Tibial nerve (tissue), 4 donors: ENCODE measurements at regions not wholly inside any gene's neighbourhood (a gene's known extent, or its start where the extent isn't known, plus 50 kb on each side); places are given as distances from the start of the nearest gene placed in this dataset.

ENCODE experiments used
- DNase-seq, 2 donors: peaks; one replicate each; pipeline ENCODE4 v3.0.0-alpha.2; 2019; ENCODE audit warnings: low spot score in 2 of 2
- H3K27ac ChIP-seq, 4 donors: fragments of 200-600 bp; sonication (generic) in 3 of 4; one replicate each; pipeline ENCODE4 v1.5.1; 2017 to 2019; ENCODE audit warnings: mild to moderate bottlenecking in 1 of 4
- H3K27me3 ChIP-seq, 2 donors: fragments of 200-600 bp; sonication (generic) in 1 of 2; one replicate each; pipeline versions ENCODE4 v1.5.1 to v1.6.0; 2017 to 2019
- H3K36me3 ChIP-seq, 3 donors: fragments of 200-600 bp; sonication (generic); one replicate each; pipeline ENCODE4 v1.5.1; 2018 to 2019
- H3K4me1 ChIP-seq, 4 donors: fragments of 200-600 bp; sonication (generic) in 3 of 4; one replicate each; pipeline ENCODE4 v1.5.1; 2017 to 2019
- H3K4me3 ChIP-seq, 4 donors: fragments of 200-600 bp; sonication (generic) in 3 of 4; one replicate each; pipeline ENCODE4 v1.5.1; 2017 to 2019; ENCODE audit warnings: mild to moderate bottlenecking in 1 of 4, moderate library complexity in 1 of 4
- H3K9me3 ChIP-seq, 4 donors: fragments of 200-600 bp; sonication (generic) in 3 of 4; one replicate each; pipeline ENCODE4 v1.5.1; 2017 to 2019
- EP300 ChIP-seq, 2 donors: sonication (generic); formaldehyde crosslinking; IDR thresholded peaks; one replicate each; pipeline ENCODE4 v1.6.1; 2017; ENCODE audit warnings: antibody characterized with exemption in 2 of 2, mild to moderate bottlenecking in 1 of 2
- POLR2A ChIP-seq, 2 donors: fragments of 450-650 bp; IDR thresholded peaks; one replicate each; pipeline ENCODE4 v1.6.1; 2017; ENCODE audit warnings: antibody characterized with exemption in 2 of 2, mild to moderate bottlenecking in 2 of 2, moderate library complexity in 2 of 2
- WGBS, 2 donors: methylation state at CpG; one replicate each; pipeline ENCODE4 v1.1.5; 2018; 5-methylcytosine and 5-hydroxymethylcytosine counted together
- TF ChIP-seq, protein P1 (sequence below), 5 experiments: fragments of 200-600 bp in 3 of 5; fragments of 450-650 bp in 2 of 5; sonication (generic) in 3 of 5; IDR thresholded peaks; one replicate each; pipeline ENCODE4 v1.5.1; 2016 to 2019; ENCODE audit warnings: antibody characterized with exemption in 5 of 5, mild to moderate bottlenecking in 3 of 5, moderate library complexity in 2 of 5

DNA sequence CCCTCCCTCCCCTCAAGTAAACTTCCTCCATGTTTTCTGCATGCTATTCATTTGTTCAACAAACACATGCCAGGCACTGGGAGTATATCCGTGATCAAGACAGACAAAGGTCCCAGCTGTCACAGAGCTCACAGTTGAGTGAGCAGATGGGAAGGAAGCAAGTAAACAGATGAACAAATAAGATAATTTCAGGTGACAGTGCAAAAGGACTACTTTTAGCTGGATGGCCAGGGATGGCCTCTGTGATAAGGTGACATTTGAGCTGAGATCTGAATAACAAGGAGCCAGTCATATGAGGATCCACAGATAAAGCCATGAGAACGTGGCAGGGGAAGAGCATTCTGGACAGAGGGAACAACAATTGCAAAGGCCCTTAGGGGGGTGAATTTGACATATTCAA, 121.7 kb upstream of the RAD23B start:
- Histone ChIP-seq H3K27ac (no peak overlapping the region), H3K4me3 (no peak overlapping the region), H3K27me3 (no peaks in the 10 kb centered on the region), H3K36me3 (no peaks in the 10 kb centered on the region), H3K4me1 (no peaks in the 10 kb centered on the region), H3K9me3 (no peaks in the 10 kb centered on the region)
- TF ChIP-seq EP300 (IDR thresholded peaks at IDR 0.05) (no peak), POLR2A (IDR thresholded peaks at IDR 0.05) (no peak)
- TF ChIP-seq, protein P1, sequence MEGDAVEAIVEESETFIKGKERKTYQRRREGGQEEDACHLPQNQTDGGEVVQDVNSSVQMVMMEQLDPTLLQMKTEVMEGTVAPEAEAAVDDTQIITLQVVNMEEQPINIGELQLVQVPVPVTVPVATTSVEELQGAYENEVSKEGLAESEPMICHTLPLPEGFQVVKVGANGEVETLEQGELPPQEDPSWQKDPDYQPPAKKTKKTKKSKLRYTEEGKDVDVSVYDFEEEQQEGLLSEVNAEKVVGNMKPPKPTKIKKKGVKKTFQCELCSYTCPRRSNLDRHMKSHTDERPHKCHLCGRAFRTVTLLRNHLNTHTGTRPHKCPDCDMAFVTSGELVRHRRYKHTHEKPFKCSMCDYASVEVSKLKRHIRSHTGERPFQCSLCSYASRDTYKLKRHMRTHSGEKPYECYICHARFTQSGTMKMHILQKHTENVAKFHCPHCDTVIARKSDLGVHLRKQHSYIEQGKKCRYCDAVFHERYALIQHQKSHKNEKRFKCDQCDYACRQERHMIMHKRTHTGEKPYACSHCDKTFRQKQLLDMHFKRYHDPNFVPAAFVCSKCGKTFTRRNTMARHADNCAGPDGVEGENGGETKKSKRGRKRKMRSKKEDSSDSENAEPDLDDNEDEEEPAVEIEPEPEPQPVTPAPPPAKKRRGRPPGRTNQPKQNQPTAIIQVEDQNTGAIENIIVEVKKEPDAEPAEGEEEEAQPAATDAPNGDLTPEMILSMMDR (IDR thresholded peaks at IDR 0.05), result no peak
- DNase-seq, result no peak
- 62 to 73% methylated on average over 2 of the region's 2 CpGs for WGBS, 2 donors

DNA sequence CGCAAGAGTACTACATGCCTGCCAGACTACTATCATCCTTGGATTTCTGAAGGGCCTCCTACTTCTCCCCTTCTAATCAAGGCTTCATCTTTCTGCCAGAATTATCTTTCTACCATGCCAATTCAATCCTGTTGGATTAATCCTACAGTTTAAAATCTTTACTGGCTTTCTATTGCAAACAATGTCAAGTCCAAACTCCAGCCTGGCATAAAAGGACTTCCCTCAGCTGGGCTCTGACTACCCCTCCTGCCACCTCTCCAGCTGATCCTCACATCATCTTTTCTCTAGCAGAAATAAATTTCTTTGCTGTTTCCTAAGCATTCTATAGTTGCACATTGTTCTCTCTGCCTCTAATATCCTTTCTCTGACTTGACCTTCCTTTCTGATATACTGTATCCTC, 119.7 kb upstream of the RAD23B start:
- H3K4me1 ChIP-seq, result no peaks in the 10 kb centered on the region
- TF ChIP-seq EP300 (IDR thresholded peaks at IDR 0.05), result no peak
- no peak for TF ChIP-seq POLR2A (IDR thresholded peaks at IDR 0.05)
- TF ChIP-seq, protein P1 (IDR thresholded peaks at IDR 0.05), result no peak
- WGBS, 2 donors, result 100% methylated on average over 1 of the region's 1 CpG
- H3K27ac ChIP-seq, result no peak overlapping the region
- no peak overlapping the region for H3K4me3 ChIP-seq
- H3K36me3 ChIP-seq, result no peaks in the 10 kb centered on the region
- H3K9me3 ChIP-seq, result no peaks in the 10 kb centered on the region
- DNase-seq, result no peak
- H3K27me3 ChIP-seq, result no peaks in the 10 kb centered on the region

DNA sequence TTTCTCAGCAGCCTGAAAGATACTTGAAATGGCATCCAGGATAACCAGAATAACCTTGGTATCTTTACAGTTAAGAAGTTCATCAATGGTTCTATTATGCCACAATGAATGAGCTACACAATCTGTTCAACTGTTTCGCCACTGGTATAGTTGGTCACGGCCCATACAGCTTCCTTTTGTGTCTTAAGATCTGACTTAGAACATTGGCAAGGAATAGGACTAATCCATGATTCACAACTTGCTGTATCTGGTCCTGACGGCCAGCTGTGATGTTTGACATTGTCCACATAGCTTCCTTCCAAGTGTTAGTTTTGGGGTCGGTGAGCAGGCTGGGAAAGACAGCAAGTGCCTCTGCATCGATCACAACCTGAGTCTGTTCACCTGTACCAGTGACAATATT, 113.3 kb upstream of the RAD23B start:
- Histone ChIP-seq H3K36me3 (no peaks in the 10 kb centered on the region), H3K27me3 (no peaks in the 10 kb centered on the region), H3K4me3 (no peak overlapping the region), H3K27ac (no peak overlapping the region), H3K4me1 (no peaks in the 10 kb centered on the region), H3K9me3 (no peaks in the 10 kb centered on the region)
- no peak for DNase-seq
- TF ChIP-seq EP300 (IDR thresholded peaks at IDR 0.05) (no peak), POLR2A (IDR thresholded peaks at IDR 0.05) (no peak)
- TF ChIP-seq, protein P1 (IDR thresholded peaks at IDR 0.05), result no peak
- WGBS, 2 donors, result 67 to 73% methylated on average over 5 of the region's 5 CpGs

DNA sequence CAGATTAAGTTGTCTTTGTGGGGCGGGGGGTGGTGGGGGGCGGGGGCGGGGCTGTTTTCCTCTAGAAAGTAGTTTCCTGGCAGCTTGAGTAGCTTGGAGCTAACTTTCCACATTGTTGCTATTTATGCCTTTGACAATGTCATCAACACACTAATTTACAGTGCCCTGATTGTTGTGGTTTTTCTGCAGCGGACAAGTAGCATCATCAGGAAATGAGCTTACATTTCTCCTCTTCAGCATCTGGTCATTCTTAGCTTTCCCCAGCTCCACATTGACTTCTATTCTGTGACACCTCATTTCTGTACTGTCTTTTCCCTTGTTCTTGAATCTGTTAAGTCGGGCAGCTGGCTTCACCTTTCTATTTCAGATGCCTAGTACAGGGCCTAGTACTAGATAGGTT, 112.3 kb upstream of the RAD23B start:
- TF ChIP-seq, protein P1 (IDR thresholded peaks at IDR 0.05), result no peak
- TF ChIP-seq EP300 (IDR thresholded peaks at IDR 0.05) (no peak), POLR2A (IDR thresholded peaks at IDR 0.05) (no peak)
- WGBS, 2 donors, result 62 to 64% methylated on average over 5 of the region's 5 CpGs

DNA sequence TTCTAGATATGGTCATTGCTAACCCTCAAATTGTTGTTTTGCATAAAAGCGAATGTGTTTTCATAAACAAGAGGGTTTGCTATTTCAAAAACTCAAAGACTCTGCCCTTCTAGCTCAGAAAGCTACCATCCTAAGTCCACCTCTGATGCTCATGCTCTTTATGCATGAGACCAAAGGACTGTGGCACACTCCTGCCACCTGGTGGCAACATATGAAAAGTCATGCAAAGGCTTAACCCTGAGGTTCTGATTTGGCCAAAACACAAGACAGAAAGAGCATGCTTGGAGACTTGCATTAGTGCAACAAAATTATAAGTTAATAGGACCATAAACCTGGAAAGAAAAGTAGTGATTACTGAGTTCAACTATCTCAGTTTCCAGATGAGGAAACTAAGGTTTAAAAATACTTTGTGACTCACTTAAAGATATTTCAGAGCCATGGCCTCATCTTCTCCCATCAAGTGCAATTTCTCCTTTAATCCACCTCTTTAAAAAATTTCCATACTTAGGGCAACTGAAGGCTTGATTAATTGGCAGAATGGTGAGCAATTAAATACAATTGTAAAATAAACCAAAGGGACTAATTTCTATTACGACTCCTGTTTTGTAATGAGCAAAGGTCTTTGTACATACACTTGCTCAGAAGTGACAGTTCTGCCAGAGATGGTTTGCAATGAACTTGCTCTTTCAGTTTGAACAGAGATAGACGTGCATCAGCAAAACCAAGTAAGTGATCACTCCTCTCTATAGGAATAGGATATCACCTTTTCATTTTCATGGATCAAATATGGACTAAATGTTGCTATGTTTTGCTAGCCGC, 110.7 kb upstream of the RAD23B start:
- Histone ChIP-seq H3K27ac (no peak overlapping the region), H3K36me3 (no peaks in the 10 kb centered on the region), H3K4me3 (no peak overlapping the region), H3K27me3 (no peaks in the 10 kb centered on the region), H3K9me3 (no peaks in the 10 kb centered on the region), H3K4me1 (peaks cover 0 to 16% (median 11%) of the 10 kb centered on the region in 4 donors)
- TF ChIP-seq POLR2A (IDR thresholded peaks at IDR 0.05) (no peak), EP300 (IDR thresholded peaks at IDR 0.05) (no peak)
- TF ChIP-seq, protein P1 (IDR thresholded peaks at IDR 0.05), result peak; percentile 78 to 88 (median 84)
- peak; percentile 64 to 85 for DNase-seq
- 65 to 69% methylated on average over 4 of the region's 4 CpGs for WGBS, 2 donors

More for the DNA sequence above, 112.3 kb upstream of the RAD23B start:
- H3K4me1 ChIP-seq, result peaks cover 0 to 2% (median under 1%) of the 10 kb centered on the region in 4 donors
- H3K27ac ChIP-seq, result no peak overlapping the region
- no peak for DNase-seq
- no peaks in the 10 kb centered on the region for H3K27me3 ChIP-seq
- no peak overlapping the region for H3K4me3 ChIP-seq
- H3K9me3 ChIP-seq, result no peaks in the 10 kb centered on the region
- no peaks in the 10 kb centered on the region for H3K36me3 ChIP-seq
